ENCODE measurements at regions not wholly inside any gene's neighbourhood (a gene's known extent, or its start where the extent isn't known, plus 50 kb on each side); places are given as distances from the start of the nearest gene placed in this dataset.

DNA sequence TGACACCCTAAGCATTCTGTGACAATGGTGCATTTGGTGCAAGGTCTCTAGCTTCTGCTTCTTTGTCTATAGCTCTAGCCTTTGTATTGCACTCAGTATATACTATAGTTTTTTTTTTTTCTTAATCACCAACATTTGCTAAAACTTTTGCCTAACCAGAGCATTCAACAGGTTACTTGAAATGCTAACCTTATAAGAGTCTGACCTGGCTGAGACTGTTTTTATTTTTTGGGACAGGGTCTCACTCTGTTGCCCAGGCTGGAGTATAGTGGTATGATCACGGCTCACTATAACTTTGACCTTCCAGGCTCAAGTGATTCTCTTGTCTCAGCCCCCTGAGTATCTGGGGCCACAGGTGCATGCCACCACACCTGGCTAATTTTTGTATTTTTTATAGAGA is 92.4 kb downstream of the ZNF365 start:
- TF ChIP-seq EZH2 (IDR thresholded peaks at IDR 0.05) (no peak), EZH2phosphoT487 (IDR thresholded peaks at IDR 0.05) (no peak)
- TF ChIP-seq, protein P1, sequence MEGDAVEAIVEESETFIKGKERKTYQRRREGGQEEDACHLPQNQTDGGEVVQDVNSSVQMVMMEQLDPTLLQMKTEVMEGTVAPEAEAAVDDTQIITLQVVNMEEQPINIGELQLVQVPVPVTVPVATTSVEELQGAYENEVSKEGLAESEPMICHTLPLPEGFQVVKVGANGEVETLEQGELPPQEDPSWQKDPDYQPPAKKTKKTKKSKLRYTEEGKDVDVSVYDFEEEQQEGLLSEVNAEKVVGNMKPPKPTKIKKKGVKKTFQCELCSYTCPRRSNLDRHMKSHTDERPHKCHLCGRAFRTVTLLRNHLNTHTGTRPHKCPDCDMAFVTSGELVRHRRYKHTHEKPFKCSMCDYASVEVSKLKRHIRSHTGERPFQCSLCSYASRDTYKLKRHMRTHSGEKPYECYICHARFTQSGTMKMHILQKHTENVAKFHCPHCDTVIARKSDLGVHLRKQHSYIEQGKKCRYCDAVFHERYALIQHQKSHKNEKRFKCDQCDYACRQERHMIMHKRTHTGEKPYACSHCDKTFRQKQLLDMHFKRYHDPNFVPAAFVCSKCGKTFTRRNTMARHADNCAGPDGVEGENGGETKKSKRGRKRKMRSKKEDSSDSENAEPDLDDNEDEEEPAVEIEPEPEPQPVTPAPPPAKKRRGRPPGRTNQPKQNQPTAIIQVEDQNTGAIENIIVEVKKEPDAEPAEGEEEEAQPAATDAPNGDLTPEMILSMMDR (IDR thresholded peaks at IDR 0.05), result no peak
- Mint-ChIP-seq H3K36me3 (no peaks in the 10 kb centered on the region), H3K4me1 (no peaks in the 10 kb centered on the region), H3K4me3 (no peak overlapping the region), H3K27me3 (ENCODE audit: insufficient read depth, low read depth) (peaks cover 2% of the 10 kb centered on the region), H3K27ac (no peak overlapping the region), H3K9me3 (no peaks in the 10 kb centered on the region)
- H3K79me2 ChIP-seq (ENCODE audit: low read depth), result no peaks in the 10 kb centered on the region
- no peaks in the 10 kb centered on the region for H4K20me1 ChIP-seq (ENCODE audit: low read depth)
- H3K9me3 ChIP-seq (ENCODE audit: low read depth), result no peaks in the 10 kb centered on the region
- no peak overlapping the region for H3K27ac ChIP-seq
- no peak overlapping the region for H3K4me3 ChIP-seq
- H3K9ac ChIP-seq, result no peak overlapping the region
- peaks cover 4% of the 10 kb centered on the region for H3K4me1 ChIP-seq
- H3K4me2 ChIP-seq, result no peak overlapping the region
- H2AFZ ChIP-seq (replicated peaks), result no peak overlapping the region
- no peak for DNase-seq (ENCODE audit: low spot score)
- H3K27me3 ChIP-seq, result no peaks in the 10 kb centered on the region
- no peaks in the 10 kb centered on the region for H3K36me3 ChIP-seq
- no peaks in the 10 kb centered on the region for H3F3A ChIP-seq (ENCODE audit: low read depth)

DNA sequence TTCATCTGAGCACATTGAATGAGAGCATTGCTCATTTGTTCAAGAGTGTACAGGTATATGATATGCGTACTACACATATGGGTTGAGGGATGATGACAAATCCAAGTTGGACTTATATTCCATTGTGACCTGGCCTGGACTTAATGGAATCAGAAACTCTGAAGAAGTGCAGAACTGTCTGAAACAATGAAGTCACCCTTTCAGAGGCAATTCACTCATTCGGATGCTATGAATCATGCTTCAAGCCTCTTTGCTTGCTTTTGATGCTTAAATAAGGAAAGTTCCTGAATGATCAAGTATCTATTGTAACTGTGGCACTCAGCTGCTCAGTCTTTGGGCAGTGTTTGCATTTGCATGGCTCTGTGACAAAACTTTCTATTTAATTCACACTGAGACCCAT is 93.4 kb downstream of the ZNF365 start:
- no peak for DNase-seq (ENCODE audit: low spot score)
- Mint-ChIP-seq H3K4me1 (no peaks in the 10 kb centered on the region), H3K36me3 (no peaks in the 10 kb centered on the region), H3K27ac (no peak overlapping the region), H3K9me3 (no peaks in the 10 kb centered on the region), H3K27me3 (ENCODE audit: insufficient read depth, low read depth) (peaks cover 2% of the 10 kb centered on the region), H3K4me3 (no peak overlapping the region)
- Histone ChIP-seq H3K9ac (no peak overlapping the region), H3K27me3 (no peaks in the 10 kb centered on the region), H3K27ac (no peak overlapping the region), H3K9me3 (ENCODE audit: low read depth) (no peaks in the 10 kb centered on the region), H3K4me3 (no peak overlapping the region), H3K36me3 (no peaks in the 10 kb centered on the region), H4K20me1 (ENCODE audit: low read depth) (no peaks in the 10 kb centered on the region), H3K4me2 (no peak overlapping the region), H3F3A (ENCODE audit: low read depth) (no peaks in the 10 kb centered on the region), H2AFZ (replicated peaks) (no peak overlapping the region), H3K79me2 (ENCODE audit: low read depth) (no peaks in the 10 kb centered on the region), H3K4me1 (peaks cover 4% of the 10 kb centered on the region)
- TF ChIP-seq, protein P1 (IDR thresholded peaks at IDR 0.05), result no peak
- TF ChIP-seq EZH2 (IDR thresholded peaks at IDR 0.05) (no peak), EZH2phosphoT487 (IDR thresholded peaks at IDR 0.05) (no peak)

DNA sequence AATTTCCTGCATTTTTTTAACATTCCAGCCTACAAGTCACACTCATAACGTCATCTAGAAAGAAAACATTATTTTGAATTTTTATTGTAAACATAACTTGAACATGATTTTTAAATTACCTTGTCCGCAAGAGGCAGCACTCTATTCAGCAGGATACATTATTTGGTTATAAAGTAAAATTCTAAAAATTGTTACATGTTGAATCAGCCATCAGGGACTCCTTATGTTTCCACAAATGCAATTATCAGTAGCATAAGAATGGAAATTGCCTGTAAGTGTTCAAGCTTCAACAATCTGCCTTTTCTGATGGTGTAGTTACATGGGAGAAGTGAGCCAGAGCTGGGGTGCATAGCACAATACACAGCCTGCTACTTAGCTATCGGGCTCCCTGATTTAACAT is 97.5 kb downstream of the ZNF365 start:
- DNase-seq (ENCODE audit: low spot score), result no peak
- Mint-ChIP-seq H3K4me3 (no peak overlapping the region), H3K27me3 (ENCODE audit: insufficient read depth, low read depth) (peaks cover 2% of the 10 kb centered on the region), H3K4me1 (no peaks in the 10 kb centered on the region), H3K27ac (no peak overlapping the region), H3K9me3 (no peaks in the 10 kb centered on the region), H3K36me3 (no peaks in the 10 kb centered on the region)
- Histone ChIP-seq H2AFZ (replicated peaks) (no peak overlapping the region), H3K9me3 (ENCODE audit: low read depth) (no peaks in the 10 kb centered on the region), H3F3A (ENCODE audit: low read depth) (no peaks in the 10 kb centered on the region), H3K36me3 (no peaks in the 10 kb centered on the region), H3K4me3 (no peak overlapping the region), H4K20me1 (ENCODE audit: low read depth) (no peaks in the 10 kb centered on the region), H3K4me2 (no peak overlapping the region), H3K79me2 (ENCODE audit: low read depth) (no peaks in the 10 kb centered on the region), H3K27ac (no peak overlapping the region), H3K9ac (no peak overlapping the region), H3K27me3 (no peaks in the 10 kb centered on the region), H3K4me1 (peaks cover 4% of the 10 kb centered on the region)
- TF ChIP-seq EZH2 (IDR thresholded peaks at IDR 0.05) (no peak), EZH2phosphoT487 (IDR thresholded peaks at IDR 0.05) (no peak)
- TF ChIP-seq, protein P1 (IDR thresholded peaks at IDR 0.05), result no peak

All from neural progenitor cell (in vitro differentiated cells).